ENCODE measurements at regions not wholly inside any gene's neighbourhood (a gene's known extent, or its start where the extent isn't known, plus 50 kb on each side); places are given as distances from the start of the nearest gene placed in this dataset.

DNA sequence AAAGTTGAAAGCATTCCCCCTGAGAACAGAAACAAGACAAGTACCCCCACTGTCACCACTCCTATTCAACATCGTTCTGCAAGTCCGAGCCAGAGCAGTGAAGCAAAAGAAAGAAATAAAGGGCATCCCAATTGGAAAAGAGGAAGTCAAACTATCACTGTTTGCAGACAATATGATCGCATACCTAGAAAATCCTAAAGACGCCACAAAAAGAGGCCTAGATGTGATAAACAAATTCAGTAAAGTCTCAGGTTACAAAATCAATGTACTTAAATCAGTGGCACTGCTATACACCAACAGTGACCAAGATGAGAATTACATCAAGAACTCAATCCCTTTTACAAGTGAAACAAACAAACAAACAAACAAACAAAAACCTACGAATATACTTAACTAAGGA is 87.7 kb upstream of the COCH start:
- H3K9ac ChIP-seq (ENCODE audit: insufficient read depth, low read length, poor library complexity, severe bottlenecking): no peak overlapping the region
- Mint-ChIP-seq H3K4me3 (no peak overlapping the region), H3K4me1 (no peaks in the 10 kb centered on the region), H3K27me3 (ENCODE audit: low read depth in 3 of 3) (peaks cover 0 to 4% (median 2%) of the 10 kb centered on the region in 3 donors), H3K27ac (no peak overlapping the region), H3K36me3 (no peaks in the 10 kb centered on the region), H3K9me3 (peaks cover 2 to 14% (median 5%) of the 10 kb centered on the region in 7 donors)
- no peak overlapping the region for H2AFZ ChIP-seq (ENCODE audit: insufficient read depth, low read depth, low read length, poor library complexity, severe bottlenecking)
- no peak for DNase-seq
- no peaks in the 10 kb centered on the region for H4K20me1 ChIP-seq (ENCODE audit: insufficient read depth, low read length)
- WGBS (ENCODE audit: insufficient coverage): 100% methylated on average over 1 of the region's 5 CpGs
- H3K79me2 ChIP-seq (ENCODE audit: insufficient read depth, low read length): no peaks in the 10 kb centered on the region
- TF ChIP-seq CTCF (IDR thresholded peaks at IDR 0.05): no peak
- no peak overlapping the region for H3K4me2 ChIP-seq (replicated peaks; ENCODE audit: extremely low read depth, low read length, poor library complexity, severe bottlenecking)
- H3K9me3 ChIP-seq (replicated peaks in 1 of 2; ENCODE audit: control insufficient read depth in 1 of 2, insufficient read depth in 1 of 2, low read length in 2 of 2): no peaks in the 10 kb centered on the region
- no peak overlapping the region for H3K4me3 ChIP-seq (replicated peaks in 1 of 3; ENCODE audit: low read depth in 2 of 3, low read length in 3 of 3)
- H3K27ac ChIP-seq (ENCODE audit: low read depth in 1 of 2, low read length in 2 of 2): no peak overlapping the region
- H3K36me3 ChIP-seq (replicated peaks in 1 of 2; ENCODE audit: control insufficient read depth in 1 of 2, insufficient read depth in 2 of 2, low read length in 2 of 2): no peaks in the 10 kb centered on the region
- intact Hi-C loops (cut with micrococcal nuclease): no loop called here
- no peaks in the 10 kb centered on the region for H3K4me1 ChIP-seq (ENCODE audit: control insufficient read depth in 1 of 2, insufficient read depth in 2 of 2, low read length in 2 of 2)
- no peaks in the 10 kb centered on the region for H3K27me3 ChIP-seq (ENCODE audit: control insufficient read depth in 2 of 2, insufficient read depth in 2 of 2, low read length in 2 of 2)

DNA sequence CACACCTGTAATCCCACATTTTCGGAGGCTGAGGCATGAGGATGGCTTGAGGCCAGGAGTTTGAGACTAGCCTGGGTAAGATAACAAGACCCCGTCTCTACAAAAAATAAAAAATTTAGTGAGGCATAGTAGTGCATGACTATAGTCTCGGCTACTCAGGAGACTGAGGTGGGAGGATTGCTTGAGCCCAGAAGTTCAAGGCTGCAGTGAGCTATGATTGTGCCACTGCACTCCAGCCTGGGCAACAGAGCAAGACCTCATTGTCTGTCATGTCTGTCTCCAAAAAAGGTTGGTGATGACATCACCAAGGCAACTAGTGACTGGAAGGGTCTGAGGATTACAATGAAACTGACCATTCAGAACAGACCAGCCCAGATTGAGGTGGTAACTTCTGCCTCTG is 83.5 kb upstream of the COCH start:
- Mint-ChIP-seq H3K4me3 (no peak overlapping the region), H3K36me3 (no peaks in the 10 kb centered on the region), H3K27me3 (ENCODE audit: low read depth in 3 of 3) (peaks cover 0 to 2% (median 2%) of the 10 kb centered on the region in 3 donors), H3K27ac (no peak overlapping the region), H3K9me3 (peaks cover 4 to 19% (median 12%) of the 10 kb centered on the region in 7 donors), H3K4me1 (no peaks in the 10 kb centered on the region)
- Histone ChIP-seq H3K4me1 (ENCODE audit: control insufficient read depth in 1 of 2, insufficient read depth in 2 of 2, low read length in 2 of 2) (no peaks in the 10 kb centered on the region), H3K9me3 (replicated peaks in 1 of 2; ENCODE audit: control insufficient read depth in 1 of 2, insufficient read depth in 1 of 2, low read length in 2 of 2) (no peaks in the 10 kb centered on the region), H2AFZ (ENCODE audit: insufficient read depth, low read depth, low read length, poor library complexity, severe bottlenecking) (no peak overlapping the region), H3K36me3 (replicated peaks in 1 of 2; ENCODE audit: control insufficient read depth in 1 of 2, insufficient read depth in 2 of 2, low read length in 2 of 2) (no peaks in the 10 kb centered on the region), H3K27ac (ENCODE audit: low read depth in 1 of 2, low read length in 2 of 2) (no peak overlapping the region), H3K4me2 (replicated peaks; ENCODE audit: extremely low read depth, low read length, poor library complexity, severe bottlenecking) (no peak overlapping the region), H3K4me3 (replicated peaks in 1 of 3; ENCODE audit: low read depth in 2 of 3, low read length in 3 of 3) (no peak overlapping the region), H4K20me1 (ENCODE audit: insufficient read depth, low read length) (no peaks in the 10 kb centered on the region), H3K9ac (ENCODE audit: insufficient read depth, low read length, poor library complexity, severe bottlenecking) (no peak overlapping the region), H3K79me2 (ENCODE audit: insufficient read depth, low read length) (no peaks in the 10 kb centered on the region), H3K27me3 (ENCODE audit: control insufficient read depth in 2 of 2, insufficient read depth in 2 of 2, low read length in 2 of 2) (no peaks in the 10 kb centered on the region)
- WGBS (ENCODE audit: insufficient coverage): 100% methylated on average over 2 of the region's 3 CpGs
- intact Hi-C loops (cut with micrococcal nuclease): no loop called here
- no peak for DNase-seq
- no peak for TF ChIP-seq CTCF (IDR thresholded peaks at IDR 0.05)

Data from CD14-positive monocyte (primary cell).